HK-2 (cell line): ENCODE measurements at regions not wholly inside any gene's neighbourhood (a gene's known extent, or its start where the extent isn't known, plus 50 kb on each side); places are given as distances from the start of the nearest gene placed in this dataset.

Experiments used
- DNase-seq: peaks from one replicate; pipeline ENCODE4 v3.0.0-alpha.2; 2018; ENCODE audit not compliant: unreplicated experiment

DNA sequence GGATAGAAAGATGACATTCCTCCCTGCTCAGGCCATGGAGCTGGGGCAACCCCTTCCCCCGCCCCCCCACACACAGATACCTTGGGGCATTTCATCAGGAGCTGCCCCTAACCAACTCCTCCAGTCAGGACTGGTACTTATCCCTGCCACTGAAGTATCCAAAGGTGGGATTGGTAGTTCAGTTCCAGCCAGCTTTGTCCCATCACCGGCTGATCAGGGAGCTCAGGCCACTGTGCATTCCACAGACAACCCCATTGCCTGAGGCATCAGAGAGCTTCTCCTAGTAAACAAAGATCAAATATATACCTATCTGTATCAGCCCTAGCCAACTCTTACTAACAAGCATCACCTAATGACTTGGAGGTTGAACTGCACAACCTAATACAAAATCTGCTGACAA lies 218.2 kb upstream of the FMR1 start:
- DNase-seq: no peak

DNA sequence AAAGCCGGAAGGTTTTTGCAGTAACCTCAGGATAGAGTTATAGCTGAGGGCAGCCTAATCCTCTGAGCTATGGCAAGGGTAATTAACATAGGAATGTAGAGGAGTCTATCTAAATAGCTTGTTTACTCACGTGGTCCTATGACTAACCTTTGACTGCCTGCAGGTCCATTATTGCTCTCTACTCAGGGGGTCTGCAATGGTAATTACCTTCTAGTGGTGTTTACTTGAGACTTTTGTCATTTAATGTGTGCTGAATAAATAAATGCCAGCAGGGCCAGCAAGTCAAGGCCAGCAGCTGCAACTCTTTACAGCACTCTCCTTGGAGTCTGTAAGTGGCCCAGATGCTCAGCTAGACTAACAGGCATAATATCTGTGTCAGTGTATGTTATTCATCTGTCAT lies 212.7 kb upstream of the FMR1 start:
- no peak for DNase-seq

DNA sequence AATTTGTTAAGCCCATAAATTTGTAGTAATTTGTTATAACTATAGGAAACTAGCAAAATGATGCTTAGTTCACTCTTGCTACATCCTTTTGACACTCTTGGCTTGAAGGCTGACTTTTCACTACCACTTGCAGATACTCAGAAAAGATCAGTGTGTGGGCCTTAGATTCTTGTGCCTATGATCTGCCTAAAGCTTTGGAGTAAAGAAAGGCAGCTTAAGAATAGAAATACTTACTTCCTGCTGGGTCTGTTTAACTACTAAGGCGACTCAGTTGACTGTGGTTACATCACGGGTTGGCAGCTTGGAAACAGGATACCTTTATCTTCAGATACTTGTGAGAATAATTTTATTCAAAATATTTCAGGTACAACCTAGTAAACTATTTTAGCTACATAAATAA lies 201.4 kb upstream of the FMR1 start:
- DNase-seq: no peak

DNA sequence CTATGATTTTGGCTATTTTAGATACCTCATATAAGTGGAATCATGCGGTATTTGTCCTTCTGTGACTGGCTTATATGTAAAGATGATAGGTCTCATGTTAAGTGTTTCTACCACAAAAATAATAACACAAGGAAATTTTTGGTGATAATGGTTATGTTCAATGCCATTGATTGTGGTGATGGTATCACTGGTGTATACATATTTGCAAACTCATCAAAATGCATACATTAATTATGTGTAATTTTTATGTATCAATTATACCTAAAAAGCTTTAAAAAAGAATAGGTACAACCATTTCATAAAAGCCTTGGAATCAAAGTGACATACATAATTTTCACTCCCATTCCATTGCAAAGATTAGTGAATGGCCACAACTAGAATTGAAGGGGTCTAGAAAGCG lies 178.3 kb upstream of the FMR1 start:
- DNase-seq: no peak

DNA sequence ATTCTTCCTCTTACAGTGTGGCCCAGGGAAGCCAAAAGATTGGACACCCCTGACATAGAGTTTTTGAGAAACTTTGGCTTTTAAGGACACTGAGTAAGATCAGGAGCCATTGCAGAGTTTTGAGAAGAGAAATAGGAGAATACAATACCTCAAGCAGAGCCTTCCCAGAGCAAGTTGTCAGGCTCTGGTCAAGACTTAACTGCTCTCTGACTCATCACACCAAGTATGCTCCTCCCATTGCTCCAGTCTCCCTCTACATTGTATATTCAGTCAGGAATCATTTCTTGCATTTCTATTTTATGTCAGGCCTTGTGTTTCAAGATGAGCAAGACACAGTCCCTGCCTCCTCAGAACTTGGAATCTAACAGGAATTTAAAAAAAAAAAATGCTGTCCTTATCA lies 176.4 kb upstream of the FMR1 start:
- DNase-seq: no peak

DNA sequence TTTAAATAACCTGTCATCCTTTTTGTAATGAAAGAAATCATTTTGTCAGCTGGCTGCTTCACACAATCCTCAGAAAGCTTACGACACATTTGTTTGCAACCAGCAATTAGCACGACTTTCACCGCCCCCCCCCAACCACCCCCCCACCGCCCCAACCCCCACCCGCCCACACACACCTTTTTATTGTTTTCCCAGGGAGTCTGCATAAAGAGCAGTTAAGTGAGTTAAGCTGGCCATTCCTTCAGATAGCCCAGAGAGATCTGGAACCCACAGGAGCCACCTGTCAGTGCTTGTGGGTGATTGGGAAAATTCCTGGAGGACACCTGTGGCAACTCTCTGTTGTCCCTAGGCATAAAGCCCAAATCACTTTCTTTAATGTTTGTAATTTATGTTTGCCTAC lies 175.7 kb upstream of the FMR1 start:
- DNase-seq: no peak

DNA sequence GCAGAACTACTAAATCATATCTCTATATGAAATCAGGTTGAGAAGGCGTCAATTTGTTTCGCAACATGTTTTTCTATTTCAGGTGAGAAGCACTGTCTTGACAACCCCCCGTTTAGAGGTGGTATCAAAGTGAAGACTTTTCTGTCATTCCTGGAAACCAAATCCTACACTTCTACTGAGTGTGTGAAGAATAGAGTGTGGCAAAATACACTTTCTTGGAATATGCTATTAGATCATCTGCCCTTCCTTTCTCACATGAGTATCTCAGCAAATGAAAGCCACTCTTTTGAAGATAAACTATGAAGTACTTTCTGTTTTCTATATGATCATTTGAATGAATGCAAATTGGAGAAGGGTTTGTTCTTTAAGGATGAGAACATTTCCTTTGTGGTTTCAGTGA lies 174.0 kb upstream of the FMR1 start:
- no peak for DNase-seq

DNA sequence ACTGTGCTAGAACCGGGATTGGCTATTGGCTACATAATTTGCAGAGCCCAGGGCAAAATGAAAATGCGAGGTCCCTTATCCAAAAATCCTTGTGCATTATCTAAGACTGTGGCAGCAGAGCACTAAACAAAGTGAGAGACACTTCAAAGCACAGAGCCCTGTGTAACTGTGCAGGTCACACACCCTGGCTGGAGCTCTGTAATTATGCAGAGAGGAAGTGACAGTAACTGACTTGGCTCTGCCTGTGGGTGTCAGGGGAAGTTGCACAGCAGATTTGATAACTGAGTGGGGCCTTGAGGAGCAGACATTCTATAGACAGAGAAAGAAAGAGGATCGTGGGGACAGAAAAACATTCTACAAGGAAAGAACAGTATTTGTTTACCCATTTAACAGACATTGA lies 173.5 kb upstream of the FMR1 start:
- DNase-seq: no peak

DNA sequence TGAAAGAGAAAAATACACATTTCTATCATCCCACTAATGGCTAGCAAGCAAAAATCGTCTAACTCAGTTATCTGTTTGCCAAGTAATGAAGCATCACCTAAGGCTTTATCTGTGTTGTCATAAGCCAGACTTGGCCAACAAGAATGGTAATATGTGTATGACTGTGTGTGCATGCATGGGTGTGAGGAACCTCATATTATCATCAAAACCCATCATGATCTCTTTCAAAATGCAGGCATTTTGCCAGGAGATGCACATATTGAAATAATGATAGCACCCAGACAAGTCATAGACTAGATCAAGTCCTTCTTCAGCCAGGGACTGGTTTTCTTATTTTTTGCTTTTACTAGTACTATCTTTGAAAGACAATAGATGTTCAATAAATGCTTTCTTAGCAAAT lies 172.5 kb upstream of the FMR1 start:
- no peak for DNase-seq

DNA sequence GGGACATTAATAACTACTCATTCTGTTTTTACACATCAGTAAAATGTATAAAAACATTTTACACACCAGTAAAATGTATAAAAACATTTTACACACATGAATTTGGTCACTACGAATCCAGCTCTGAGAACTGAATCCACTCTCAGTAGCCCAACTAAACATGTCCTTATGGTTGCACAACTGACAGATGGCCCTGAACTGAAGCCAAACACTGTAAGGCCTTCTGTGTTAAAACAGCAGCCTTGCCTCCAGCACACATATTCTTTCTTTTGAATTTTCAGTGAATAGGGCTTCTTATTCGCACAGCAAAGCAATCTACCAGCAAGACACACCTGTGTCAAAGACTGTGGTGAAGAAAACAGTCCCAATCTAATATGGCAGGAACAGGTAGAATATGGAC lies 169.9 kb upstream of the FMR1 start:
- DNase-seq: no peak

DNA sequence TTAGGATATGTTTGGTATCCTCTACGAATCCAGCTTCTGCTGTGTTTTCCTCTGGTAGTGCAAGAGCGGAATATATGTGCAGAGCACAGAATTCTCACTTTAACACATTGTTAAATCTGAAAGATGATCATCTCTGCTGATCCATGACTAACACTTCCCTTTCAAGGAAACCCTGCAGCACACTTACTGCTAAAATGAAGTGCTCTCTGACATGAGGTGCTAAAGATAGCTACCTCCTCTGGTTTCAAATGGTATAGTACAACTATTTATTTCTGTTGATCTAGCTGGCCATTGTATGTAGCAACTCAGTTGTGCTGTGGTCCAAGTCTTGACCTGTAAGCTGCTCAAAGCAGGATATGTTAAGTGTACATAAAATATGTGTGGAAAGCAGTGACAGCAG lies 162.4 kb upstream of the FMR1 start:
- no peak for DNase-seq

DNA sequence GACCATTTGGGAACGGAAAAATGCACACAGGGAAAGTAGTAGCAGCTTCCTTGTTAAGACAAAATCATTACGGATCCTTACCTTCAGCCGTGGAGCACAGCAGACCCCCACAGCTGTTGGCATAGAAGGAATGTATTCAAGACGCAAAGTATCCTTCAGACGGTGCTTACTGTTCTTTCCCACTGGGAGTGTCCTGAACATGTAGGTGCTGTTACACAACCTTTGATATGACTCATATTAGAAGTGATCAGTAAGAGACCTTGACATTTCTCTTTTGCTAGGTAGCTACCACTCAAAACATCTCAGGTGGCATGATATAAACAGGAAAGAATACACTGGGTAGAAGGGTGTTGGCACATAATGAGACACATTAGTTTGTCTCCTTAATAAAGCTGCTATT lies 154.0 kb upstream of the FMR1 start:
- no peak for DNase-seq

DNA sequence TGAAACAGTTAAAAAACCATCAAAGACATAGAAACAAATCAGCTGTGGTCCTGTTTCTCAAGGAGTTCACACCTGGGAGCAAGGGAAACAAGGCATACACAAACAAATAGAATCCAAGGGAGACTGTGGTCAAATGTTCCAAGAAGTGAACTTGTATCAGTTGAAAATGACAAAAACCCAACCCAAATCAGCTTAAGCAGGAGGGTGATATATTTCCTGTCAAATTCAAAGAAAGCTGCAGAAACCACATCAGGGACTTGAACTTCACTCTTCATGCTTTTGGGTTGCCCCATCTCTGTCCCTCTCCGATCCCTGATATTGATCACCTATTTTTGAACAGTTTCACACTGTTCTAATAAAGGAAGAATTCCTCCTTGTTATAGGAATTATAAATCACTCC lies 148.6 kb upstream of the FMR1 start:
- no peak for DNase-seq

DNA sequence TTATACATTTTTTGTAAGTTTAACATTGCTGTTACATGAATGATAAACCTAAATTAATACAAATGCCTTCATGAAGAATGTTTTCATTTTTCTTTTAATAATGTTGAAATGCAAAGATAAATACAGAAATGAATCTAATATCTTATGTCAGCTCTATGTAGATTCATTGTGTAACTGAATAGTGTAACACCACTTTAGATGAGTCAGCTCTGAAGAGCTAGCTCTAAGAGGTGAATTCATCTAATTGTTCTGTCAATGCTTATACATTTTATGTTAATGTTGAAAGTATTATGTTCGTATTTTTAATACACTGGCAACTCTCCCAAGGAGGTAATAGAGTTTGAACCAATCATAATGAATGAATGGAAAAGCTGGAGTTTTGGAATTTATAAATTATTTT lies 146.9 kb upstream of the FMR1 start:
- no peak for DNase-seq

DNA sequence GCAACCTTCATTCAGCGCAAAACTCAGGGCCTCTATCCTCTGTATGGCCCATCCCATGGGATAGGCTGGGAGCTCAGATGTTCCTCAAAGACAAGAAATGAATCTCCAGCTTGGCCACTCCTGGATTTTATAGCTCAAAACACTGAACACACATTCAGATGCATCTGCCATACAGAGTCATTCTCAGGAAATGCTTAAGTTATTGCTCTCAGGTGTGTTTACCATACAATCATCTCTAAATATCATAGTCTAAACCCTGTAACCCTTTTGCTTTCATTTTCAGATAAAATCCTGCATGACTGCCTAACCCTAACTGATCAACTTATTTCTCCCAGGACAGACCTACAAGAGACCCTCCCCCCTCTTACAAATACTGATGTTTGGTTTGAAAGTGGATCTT lies 140.9 kb upstream of the FMR1 start:
- DNase-seq: no peak

DNA sequence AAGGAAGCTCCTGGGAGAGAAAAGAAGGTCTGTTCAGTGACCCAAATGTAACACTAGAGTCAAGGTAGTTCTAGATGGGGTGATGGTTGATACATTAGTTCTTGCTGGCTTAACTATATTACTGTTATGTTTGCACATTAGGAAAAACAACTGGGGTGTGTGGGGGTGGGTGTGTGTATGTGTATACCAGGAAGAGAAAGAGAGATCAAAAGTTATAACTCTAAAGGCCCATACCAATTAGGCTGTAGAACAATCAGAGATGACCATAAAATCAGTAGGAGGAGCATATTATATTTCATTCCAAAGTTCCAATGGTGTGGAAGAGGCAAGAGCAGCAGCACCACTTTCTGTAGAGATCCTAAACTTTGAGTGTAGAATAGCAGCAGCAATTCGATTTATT lies 134.7 kb upstream of the FMR1 start:
- DNase-seq: no peak

DNA sequence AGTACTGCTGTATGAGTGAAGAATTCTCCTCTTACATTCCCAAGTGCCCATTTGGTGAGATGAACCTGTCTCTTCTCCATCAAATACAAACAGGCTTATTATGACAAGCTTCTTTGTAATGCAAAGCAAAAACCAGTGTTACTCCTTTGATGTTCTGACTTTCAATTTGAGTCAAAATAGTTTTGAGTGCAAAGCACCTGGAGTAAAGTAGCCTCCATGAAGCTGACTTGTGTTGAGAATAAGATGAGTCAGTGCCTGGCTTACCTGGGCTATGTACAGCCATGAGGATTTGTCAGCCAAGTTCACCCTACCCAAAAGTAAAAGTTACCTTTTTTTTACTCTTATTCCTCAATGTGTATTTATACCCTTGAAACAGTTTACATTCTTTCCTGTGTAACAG lies 132.5 kb upstream of the FMR1 start:
- no peak for DNase-seq

DNA sequence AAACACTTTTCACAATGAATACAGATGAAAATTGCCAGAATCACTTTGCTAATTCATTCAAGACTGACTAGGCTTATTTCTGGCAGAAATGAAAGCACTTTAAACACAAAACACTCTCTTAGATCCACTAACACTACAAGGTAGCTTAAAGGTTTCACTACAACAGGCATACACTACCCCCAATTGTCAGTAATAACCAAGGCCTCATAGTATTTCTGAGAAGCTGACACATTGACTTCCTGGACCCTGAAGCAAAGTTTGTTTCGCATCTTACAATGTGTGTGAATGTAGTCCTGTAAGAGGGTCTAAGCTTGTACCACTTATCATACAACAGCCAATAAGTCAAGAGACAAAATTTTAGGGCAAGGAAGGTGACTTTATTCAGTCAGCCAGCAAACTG lies 129.9 kb upstream of the FMR1 start:
- no peak for DNase-seq

DNA sequence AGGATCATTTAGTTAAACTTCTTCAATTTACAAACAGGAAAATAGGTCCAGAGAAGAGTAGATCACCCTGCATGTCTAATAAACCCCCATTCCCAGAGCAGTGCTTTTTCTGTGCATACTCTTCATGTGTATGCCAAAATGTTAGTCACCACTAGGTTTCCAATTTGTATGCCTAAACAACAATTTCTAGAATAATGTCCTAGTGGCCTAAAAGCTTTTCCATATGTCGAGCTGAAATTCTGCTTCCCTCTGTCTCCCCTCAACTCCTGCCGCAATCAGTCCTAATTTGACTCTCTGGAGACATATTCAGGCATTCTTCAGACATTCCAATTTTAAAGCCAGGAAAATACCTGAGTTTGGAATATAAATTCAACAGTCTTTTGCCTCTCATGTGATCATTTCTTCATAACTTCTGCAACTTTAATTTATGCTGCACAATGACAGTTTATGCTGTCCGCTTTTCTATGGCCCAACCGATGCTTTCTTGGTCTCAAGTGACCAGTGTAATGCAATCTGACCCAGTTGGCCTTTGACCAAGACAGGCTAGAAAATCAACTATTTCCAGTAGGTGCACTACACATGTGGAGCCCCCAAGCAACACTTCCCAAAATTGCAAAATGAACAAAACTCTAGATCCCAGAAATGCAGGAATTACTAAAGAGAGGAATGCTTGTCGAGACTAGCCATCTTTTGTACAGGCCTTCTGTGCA lies 122.9 kb upstream of the FMR1 start:
- no peak for DNase-seq

DNA sequence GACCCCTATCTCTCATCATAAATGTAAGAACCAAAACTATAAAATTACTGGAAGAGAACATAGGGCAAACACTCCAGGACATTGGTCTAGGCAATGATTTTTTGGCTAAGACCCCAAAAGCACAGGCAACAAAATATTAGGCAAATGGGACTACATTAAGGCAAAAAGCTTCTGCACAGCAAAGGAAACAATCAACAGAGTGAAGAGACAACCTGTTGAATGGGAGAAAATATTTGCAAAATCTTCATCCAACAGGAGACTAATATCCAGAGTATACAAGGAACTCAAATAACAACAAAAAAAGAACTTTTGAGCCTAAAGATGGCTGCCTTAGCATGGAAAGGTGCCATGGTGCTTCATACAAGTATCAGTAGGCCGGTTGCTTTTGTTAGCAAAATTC lies 111.1 kb upstream of the FMR1 start:
- no peak for DNase-seq

DNA sequence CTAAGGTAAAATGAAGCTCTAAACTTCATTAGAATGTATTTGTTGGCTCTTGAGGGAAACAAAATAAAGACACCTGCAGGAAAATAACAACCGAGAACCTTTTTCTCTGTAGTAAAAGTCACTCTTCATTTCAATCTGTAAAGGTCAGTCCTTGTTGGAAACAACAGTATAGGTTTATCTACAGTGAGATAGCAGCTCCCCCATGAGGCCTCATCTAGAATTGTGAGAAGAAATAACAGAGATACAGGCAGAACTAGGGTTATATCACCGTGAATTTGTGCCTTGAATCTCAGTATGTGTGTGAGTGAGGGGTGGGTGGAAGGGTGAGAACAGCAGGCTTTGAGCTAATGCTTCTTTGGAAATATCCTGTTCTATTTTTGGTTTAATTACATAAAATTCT lies 107.8 kb upstream of the FMR1 start:
- no peak for DNase-seq

DNA sequence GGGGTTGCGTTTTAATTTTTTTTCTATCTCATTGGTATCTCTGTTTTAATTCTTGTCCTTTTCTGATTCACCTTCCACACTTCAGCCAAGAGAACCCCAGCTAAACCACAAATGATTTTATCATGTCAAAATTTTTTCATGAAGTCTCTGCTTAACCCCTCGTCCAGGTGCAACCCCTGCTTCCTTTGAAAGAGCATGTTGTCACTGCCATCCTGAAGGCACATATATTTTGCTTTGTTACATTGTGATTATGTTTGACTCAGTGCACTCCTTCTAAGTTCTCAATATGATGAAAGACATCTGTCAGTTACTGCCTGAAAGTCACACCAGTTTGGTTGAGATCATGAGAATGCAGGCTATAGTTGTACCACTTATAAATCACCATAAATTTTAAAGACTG lies 99.9 kb upstream of the FMR1 start:
- DNase-seq: no peak

DNA sequence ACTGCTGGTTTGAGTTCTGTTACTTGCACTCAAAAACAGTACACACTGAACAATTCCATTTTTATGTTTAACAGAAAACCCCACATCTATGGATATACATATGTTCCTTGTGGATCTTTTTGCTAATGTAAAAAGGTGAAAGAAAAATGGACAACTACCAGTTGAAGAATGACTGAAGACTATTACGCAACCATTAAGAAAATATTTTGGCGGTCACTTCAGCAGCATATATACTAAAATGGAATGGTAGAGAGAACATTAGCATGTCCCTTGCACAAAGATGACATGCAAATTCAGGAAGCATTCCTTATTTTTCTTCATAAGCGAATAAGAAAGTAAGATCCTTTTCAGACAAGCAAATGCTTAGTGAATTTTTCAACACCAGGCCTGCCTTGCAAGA lies 84.6 kb upstream of the FMR1 start:
- DNase-seq: no peak

DNA sequence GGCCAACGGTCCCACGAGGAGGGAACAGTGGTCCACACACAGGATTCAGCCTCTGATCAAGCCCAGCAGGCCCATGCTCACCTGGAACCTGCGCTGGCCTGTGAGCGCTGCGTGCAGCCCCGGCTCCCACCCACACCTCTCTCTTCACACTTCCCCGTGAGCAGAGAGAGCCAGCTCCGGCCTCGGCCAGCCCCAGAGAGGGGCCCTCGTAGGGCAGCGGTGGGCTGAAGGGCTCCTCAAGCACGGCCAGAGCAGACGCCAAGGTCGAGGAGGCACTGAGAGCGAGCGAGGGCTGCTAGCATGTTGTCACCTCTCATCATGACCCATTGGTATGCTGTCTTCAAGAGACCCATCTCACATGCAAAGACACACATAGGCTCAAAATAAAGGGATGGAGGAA lies 83.0 kb upstream of the FMR1 start:
- no peak for DNase-seq
